ENCODE measurements at regions not wholly inside any gene's neighbourhood (a gene's known extent, or its start where the extent isn't known, plus 50 kb on each side); places are given as distances from the start of the nearest gene placed in this dataset.

DNA sequence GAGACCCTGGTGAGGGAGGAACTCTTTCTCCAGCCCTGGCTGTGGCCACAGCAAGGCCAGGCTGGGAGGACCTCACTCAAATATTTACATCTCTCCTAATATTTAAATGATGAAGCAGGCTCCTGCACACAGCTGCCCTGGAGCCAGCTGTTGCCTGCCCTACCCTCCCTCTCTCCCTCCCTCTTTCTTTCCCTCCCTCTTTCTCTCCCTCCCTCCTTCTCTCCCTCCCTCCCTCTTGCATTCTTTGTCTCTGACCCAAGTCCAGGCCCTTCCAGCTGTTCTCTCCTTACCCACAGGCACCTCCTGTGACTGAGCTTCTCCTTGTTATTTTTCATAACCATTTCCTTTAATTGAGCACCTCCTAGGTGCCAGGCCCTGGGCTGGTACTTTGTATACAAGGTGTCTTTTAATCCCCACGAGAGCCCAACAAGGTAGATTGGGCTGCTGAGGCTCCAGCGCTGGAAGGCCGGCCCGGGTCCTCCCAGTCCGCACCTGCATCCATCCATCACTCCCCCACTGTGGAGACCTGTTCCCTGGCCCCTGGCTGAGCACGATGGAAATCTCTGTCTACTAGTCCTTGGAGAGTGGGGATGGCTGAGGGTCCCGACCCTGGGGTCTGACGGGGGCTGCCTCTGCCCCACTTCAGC, 242.3 kb downstream of the SEC14L1 start:
- no peaks in the 10 kb centered on the region for H3K9me3 ChIP-seq
- H3K4me3 ChIP-seq (ENCODE audit: control insufficient read depth in 1 of 2, extremely low read depth in 1 of 2, low read length in 1 of 2) = peak overlapping the region; percentile 20 to 49
- peaks cover 4 to 22% of the 10 kb centered on the region in 2 donors for H3K36me3 ChIP-seq (ENCODE audit: control insufficient read depth in 2 of 2, extremely low read depth in 1 of 2, insufficient read depth in 1 of 2, low read length in 1 of 2)
- Mint-ChIP-seq H3K9me3 (no peaks in the 10 kb centered on the region), H3K27ac (peak overlapping the region; percentile 96 to 97), H3K4me1 (peaks cover 86 to 91% (median 90%) of the 10 kb centered on the region in 3 donors), H3K27me3 (no peaks in the 10 kb centered on the region), H3K4me3 (peak overlapping the region; percentile 60 to 88 (median 68)), H3K36me3 (peaks cover 2% of the 10 kb centered on the region)
- peaks cover 64 to 99% of the 10 kb centered on the region in 2 experiments for H3K4me1 ChIP-seq (ENCODE audit: control insufficient read depth in 1 of 2, extremely low read depth in 1 of 2, insufficient read depth in 2 of 2, low read length in 2 of 2)
- ChIA-PET POLR2A (no interaction called here), CTCF (interaction anchor here in 1 of 2 donors (1.0 to 1.2 kb wide), 2 partner anchors 47 to 58 kb away, joined by 3 to 8 read pairs; no protein-coding TSS in a partner anchor)
- H3K27me3 ChIP-seq (replicated peaks in 1 of 2; ENCODE audit: control insufficient read depth in 2 of 2, extremely low read depth in 1 of 2, insufficient read depth in 2 of 2, low read length in 1 of 2) = no peaks in the 10 kb centered on the region
- ATAC-seq (replicated peaks in 1 of 4) (peak; percentile 5 to 22 (median 16)), DNase-seq (no peak)
- peak overlapping the region; percentile 43 for H3K27ac ChIP-seq (ENCODE audit: low read length)
- 83% methylated on average over 3 of the region's 8 CpGs for WGBS (ENCODE audit: insufficient coverage)

DNA sequence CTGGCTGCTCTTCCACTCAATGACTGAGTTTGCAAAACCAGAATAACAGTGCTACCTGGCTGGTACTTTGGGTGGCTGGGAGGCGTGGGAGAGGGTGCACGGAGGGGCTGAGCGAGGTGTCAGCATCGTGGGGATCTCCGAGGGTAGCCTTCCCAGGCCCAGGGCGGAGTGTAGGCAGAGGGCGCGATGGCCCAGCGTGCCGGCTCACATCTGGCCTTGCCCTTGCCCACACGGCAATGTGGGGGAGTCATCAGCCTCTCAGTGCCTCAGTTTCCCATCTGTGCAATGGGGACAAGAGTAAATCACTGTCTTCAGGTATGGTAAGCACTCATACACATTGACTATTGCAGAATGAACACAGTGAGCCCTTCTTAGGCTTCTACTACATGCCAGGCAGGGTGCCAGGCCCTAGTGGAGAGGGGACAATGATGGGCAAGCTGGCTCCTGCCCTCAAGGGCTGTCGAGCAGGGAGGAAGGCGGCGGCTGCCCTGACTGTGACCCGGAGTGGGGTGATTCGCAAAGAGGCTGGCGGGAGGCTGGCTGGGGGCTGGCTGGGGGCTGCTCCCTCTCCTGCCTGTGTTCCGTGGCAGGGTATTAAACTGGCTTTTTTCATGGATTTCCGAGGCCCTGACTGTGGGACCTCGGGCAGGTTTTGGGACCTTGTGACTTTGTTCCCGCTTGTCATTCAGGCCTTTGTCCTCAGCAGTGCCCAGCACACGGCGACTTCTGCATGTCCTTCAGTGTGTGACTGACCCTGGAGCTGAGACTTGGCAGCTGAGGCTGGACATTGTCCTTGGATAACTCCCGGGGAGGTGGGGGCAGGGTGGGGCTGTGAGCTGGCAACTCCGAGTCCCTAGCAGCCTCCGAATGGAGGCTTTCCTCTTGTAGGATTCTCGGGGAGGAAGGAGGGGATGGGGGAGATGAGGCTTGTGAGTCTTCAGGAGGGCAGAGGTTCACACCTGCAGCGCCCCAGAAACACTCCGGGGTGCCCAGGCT, 243.1 kb downstream of the SEC14L1 start:
- Mint-ChIP-seq H3K4me3 (peak overlapping the region in 1 of 3 donors; percentile 88), H3K4me1 (peaks cover 86 to 91% (median 90%) of the 10 kb centered on the region in 3 donors), H3K36me3 (peaks cover 2% of the 10 kb centered on the region), H3K27me3 (no peaks in the 10 kb centered on the region), H3K9me3 (no peaks in the 10 kb centered on the region), H3K27ac (peak overlapping the region; percentile 96 to 97)
- 90% methylated on average over 26 of the region's 29 CpGs for WGBS (ENCODE audit: insufficient coverage)
- Histone ChIP-seq H3K4me3 (ENCODE audit: control insufficient read depth in 1 of 2, extremely low read depth in 1 of 2, low read length in 1 of 2) (no peak overlapping the region), H3K4me1 (ENCODE audit: control insufficient read depth in 1 of 2, extremely low read depth in 1 of 2, insufficient read depth in 2 of 2, low read length in 2 of 2) (peaks cover 64 to 99% of the 10 kb centered on the region in 2 experiments), H3K36me3 (ENCODE audit: control insufficient read depth in 2 of 2, extremely low read depth in 1 of 2, insufficient read depth in 1 of 2, low read length in 1 of 2) (peaks cover 4 to 17% of the 10 kb centered on the region in 2 donors), H3K27me3 (replicated peaks in 1 of 2; ENCODE audit: control insufficient read depth in 2 of 2, extremely low read depth in 1 of 2, insufficient read depth in 2 of 2, low read length in 1 of 2) (no peaks in the 10 kb centered on the region), H3K9me3 (no peaks in the 10 kb centered on the region), H3K27ac (ENCODE audit: low read length) (peak overlapping the region; percentile 21)
- ATAC-seq (replicated peaks in 1 of 4) (no peak), DNase-seq (no peak)
- ChIA-PET CTCF (no interaction called here), POLR2A (interaction anchor here in 1 of 2 donors (0.6 kb wide), 1 partner anchor 1028 kb away, joined by 8 read pairs; no protein-coding TSS in a partner anchor)

DNA sequence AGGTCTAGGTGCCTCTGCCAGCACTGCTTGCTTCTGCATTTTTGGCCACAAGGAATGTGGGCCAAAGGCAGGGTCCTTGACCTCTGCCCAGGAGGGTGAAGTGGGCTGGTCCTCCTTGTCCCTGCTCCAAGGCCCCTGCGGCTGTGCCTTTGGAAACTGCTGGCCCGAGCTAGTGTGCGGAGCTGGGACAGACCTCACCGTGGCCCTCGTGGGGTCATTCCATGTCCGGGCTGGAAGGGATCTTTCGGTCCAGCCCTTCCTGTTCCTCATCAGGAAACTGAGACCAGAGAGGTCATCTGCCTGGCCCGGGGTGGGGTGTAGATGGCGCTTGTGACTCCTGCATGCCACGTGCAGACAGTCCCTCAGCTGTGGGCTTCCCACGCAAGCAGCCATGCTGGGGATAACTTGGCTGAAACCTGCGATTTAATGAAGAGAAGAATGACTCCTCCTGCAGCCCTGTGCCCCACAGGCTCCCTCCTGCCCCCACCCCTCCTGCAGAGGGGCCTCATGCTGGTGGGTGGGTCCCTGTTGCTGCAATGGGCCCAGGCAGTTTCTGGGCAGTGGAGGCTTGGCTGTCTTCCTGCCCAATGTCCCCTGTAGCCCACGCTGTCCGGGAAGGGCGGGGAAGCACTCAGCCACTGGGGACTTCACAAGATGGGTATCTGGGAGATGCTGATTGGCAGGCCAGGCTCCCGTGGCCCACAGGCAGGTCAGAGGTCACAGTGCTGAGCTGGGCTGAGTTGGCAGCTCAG, 245.2 kb downstream of the SEC14L1 start:
- ChIA-PET CTCF (interaction anchor here in 1 of 2 donors (0.6 kb wide), 1 partner anchor 51 kb away, joined by 4 read pairs; no protein-coding TSS in a partner anchor), POLR2A (interaction anchor here in 1 of 2 donors (0.6 kb wide), 1 partner anchor 573 kb away, joined by 3 read pairs; the partner anchor contains the start of gene TNRC6C)
- Histone ChIP-seq H3K27me3 (replicated peaks in 1 of 2; ENCODE audit: control insufficient read depth in 2 of 2, extremely low read depth in 1 of 2, insufficient read depth in 2 of 2, low read length in 1 of 2) (no peaks in the 10 kb centered on the region), H3K4me3 (ENCODE audit: control insufficient read depth in 1 of 2, extremely low read depth in 1 of 2, low read length in 1 of 2) (peak overlapping the region in 1 of 2 donors; percentile 3), H3K27ac (ENCODE audit: low read length) (peak overlapping the region; percentile 38), H3K36me3 (ENCODE audit: control insufficient read depth in 2 of 2, extremely low read depth in 1 of 2, insufficient read depth in 1 of 2, low read length in 1 of 2) (peaks cover 4 to 17% of the 10 kb centered on the region in 2 donors), H3K4me1 (ENCODE audit: control insufficient read depth in 1 of 2, extremely low read depth in 1 of 2, insufficient read depth in 2 of 2, low read length in 2 of 2) (peaks cover 57 to 100% of the 10 kb centered on the region in 2 experiments), H3K9me3 (no peaks in the 10 kb centered on the region)
- H3K27ac Mint-ChIP-seq = peak overlapping the region; percentile 82 to 88
- H3K27me3 Mint-ChIP-seq = no peaks in the 10 kb centered on the region
- H3K36me3 Mint-ChIP-seq = peaks cover 2% of the 10 kb centered on the region
- peaks cover 84 to 89% (median 88%) of the 10 kb centered on the region in 3 donors for H3K4me1 Mint-ChIP-seq
- H3K9me3 Mint-ChIP-seq = no peaks in the 10 kb centered on the region
- WGBS (ENCODE audit: insufficient coverage) = 94% methylated on average over 9 of the region's 16 CpGs
- H3K4me3 Mint-ChIP-seq = peak overlapping the region in 1 of 3 donors; percentile 29
- DNase-seq = no peak
- no peak for ATAC-seq (replicated peaks in 1 of 4)

DNA sequence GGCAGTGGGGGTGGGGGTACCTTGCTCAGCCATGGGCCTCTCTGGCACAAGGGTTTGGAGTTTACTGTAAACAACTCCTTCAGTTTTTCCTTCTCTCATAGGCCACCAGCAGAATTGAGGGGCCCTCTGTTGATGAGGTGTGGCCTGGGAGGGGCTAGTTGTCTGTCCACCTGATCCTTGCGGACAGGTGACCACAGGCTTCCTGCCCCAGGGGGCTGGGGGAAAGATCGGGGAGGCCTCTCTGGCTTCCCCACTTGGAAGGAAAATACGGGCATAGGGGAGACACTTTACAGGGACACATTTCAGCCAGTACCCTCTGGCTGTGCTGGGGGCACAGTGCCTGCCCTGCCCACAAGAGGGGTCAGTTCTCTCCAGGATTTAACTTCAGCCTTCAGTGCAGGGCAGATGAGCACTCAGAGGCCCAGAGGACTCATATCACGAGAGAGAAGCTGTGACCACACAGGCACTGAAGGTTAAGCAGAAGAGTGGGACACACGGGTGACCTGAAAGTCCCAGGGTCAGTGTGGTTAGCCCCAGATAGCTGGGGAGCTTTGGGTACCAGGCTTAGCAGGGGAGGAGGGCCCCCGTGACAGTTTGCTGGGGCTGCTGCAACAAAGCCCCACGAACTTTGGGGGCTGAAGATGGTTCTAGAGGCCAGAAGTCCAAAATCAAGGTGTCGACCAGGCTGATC, 245.9 kb downstream of the SEC14L1 start:
- Histone ChIP-seq H3K4me1 (ENCODE audit: control insufficient read depth in 1 of 2, extremely low read depth in 1 of 2, insufficient read depth in 2 of 2, low read length in 2 of 2) (peaks cover 57 to 100% of the 10 kb centered on the region in 2 experiments), H3K27ac (ENCODE audit: low read length) (peak overlapping the region; percentile 38), H3K27me3 (replicated peaks in 1 of 2; ENCODE audit: control insufficient read depth in 2 of 2, extremely low read depth in 1 of 2, insufficient read depth in 2 of 2, low read length in 1 of 2) (no peaks in the 10 kb centered on the region), H3K9me3 (no peaks in the 10 kb centered on the region), H3K4me3 (ENCODE audit: control insufficient read depth in 1 of 2, extremely low read depth in 1 of 2, low read length in 1 of 2) (no peak overlapping the region), H3K36me3 (ENCODE audit: control insufficient read depth in 2 of 2, extremely low read depth in 1 of 2, insufficient read depth in 1 of 2, low read length in 1 of 2) (peaks cover 7 to 17% of the 10 kb centered on the region in 2 donors)
- peaks cover 84 to 89% (median 88%) of the 10 kb centered on the region in 3 donors for H3K4me1 Mint-ChIP-seq
- peaks cover 6% of the 10 kb centered on the region for H3K36me3 Mint-ChIP-seq
- H3K27me3 Mint-ChIP-seq = no peaks in the 10 kb centered on the region
- peak overlapping the region; percentile 82 to 88 for H3K27ac Mint-ChIP-seq
- DNase-seq (no peak), ATAC-seq (replicated peaks in 1 of 4) (no peak)
- CTCF ChIA-PET = no interaction called here
- WGBS (ENCODE audit: insufficient coverage) = 61% methylated on average over 6 of the region's 8 CpGs
- peak overlapping the region in 1 of 3 donors; percentile 29 for H3K4me3 Mint-ChIP-seq
- POLR2A ChIA-PET = no interaction called here
- H3K9me3 Mint-ChIP-seq = no peaks in the 10 kb centered on the region

DNA sequence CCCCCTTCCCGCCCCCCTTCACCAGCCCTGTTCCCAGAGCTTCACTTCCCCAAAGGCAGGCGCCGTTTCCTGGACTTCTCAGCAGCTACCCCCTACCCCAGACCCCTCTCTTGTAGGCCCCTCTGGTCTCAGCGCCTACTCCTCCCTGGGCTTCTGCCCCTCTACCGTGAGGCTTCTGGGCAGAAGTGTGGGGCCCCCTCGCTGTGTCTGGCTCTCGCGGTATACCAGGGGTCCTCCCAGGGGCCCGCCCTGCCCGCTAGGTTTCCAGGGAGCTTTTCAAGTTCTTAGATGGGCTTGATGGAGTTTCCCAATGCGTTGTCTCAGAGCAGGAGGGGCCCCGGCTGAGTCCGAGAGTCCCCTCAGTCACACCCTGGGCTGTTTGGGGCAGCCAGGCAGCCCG, 247.1 kb downstream of the SEC14L1 start:
- ChIA-PET CTCF (interaction anchor here in 1 of 2 donors (0.9 kb wide), 1 partner anchor 56 kb away, joined by 3 read pairs; no protein-coding TSS in a partner anchor), POLR2A (interaction anchor here in 1 of 2 donors (0.6 to 0.7 kb wide), 2 partner anchors 387 to 501 kb away, joined by 6 to 11 read pairs; no protein-coding TSS in a partner anchor)
- Mint-ChIP-seq H3K27ac (peak overlapping the region; percentile 89 to 96), H3K36me3 (peaks cover 6% of the 10 kb centered on the region), H3K9me3 (no peaks in the 10 kb centered on the region), H3K27me3 (no peaks in the 10 kb centered on the region), H3K4me3 (peak overlapping the region; percentile 13 to 86 (median 43)), H3K4me1 (peaks cover 84 to 88% (median 88%) of the 10 kb centered on the region in 3 donors)
- H3K4me3 ChIP-seq (ENCODE audit: control insufficient read depth in 1 of 2, extremely low read depth in 1 of 2, low read length in 1 of 2) = peak overlapping the region in 1 of 2 donors; percentile 25
- no peak for ATAC-seq (replicated peaks in 1 of 4)
- no peaks in the 10 kb centered on the region for H3K27me3 ChIP-seq (replicated peaks in 1 of 2; ENCODE audit: control insufficient read depth in 2 of 2, extremely low read depth in 1 of 2, insufficient read depth in 2 of 2, low read length in 1 of 2)
- WGBS (ENCODE audit: insufficient coverage) = 95% methylated on average over 11 of the region's 14 CpGs
- no peak for DNase-seq
- peaks cover 8 to 20% of the 10 kb centered on the region in 2 donors for H3K36me3 ChIP-seq (ENCODE audit: control insufficient read depth in 2 of 2, extremely low read depth in 1 of 2, insufficient read depth in 1 of 2, low read length in 1 of 2)
- H3K4me1 ChIP-seq (ENCODE audit: control insufficient read depth in 1 of 2, extremely low read depth in 1 of 2, insufficient read depth in 2 of 2, low read length in 2 of 2) = peaks cover 61 to 100% of the 10 kb centered on the region in 2 experiments
- peak overlapping the region; percentile 74 for H3K27ac ChIP-seq (ENCODE audit: low read length)
- H3K9me3 ChIP-seq = no peaks in the 10 kb centered on the region
